PC-9 (cell line): ENCODE measurements at regions not wholly inside any gene's neighbourhood (a gene's known extent, or its start where the extent isn't known, plus 50 kb on each side); places are given as distances from the start of the nearest gene placed in this dataset.

Experiments used
- BruUV-seq: library from RNA; stranded (reverse); fragments of 400-500 nt; replicated peaks from 2 replicates; lab custom pipeline; 2021; lab: Mats Ljungman, UMichigan
- CTCF ChIA-PET: fragments of 300-600 bp; sonication (Branson Sonifier 250); formaldehyde crosslinking; loops from one replicate; lab custom pipeline; 2022; ENCODE audit warnings: antibody characterized with exemption; lab: Charles Lee
- POLR2A ChIA-PET: fragments of 300-600 bp; sonication (Branson Sonifier 250); formaldehyde crosslinking; loops from one replicate; lab custom pipeline; 2022; ENCODE audit warnings: antibody characterized with exemption; ENCODE audit not compliant: unreplicated experiment; lab: Charles Lee
- DNase-seq, 2 experiments: peaks; one replicate each; pipeline versions ENCODE4 v3.0.0 to v3.0.0-alpha.2; 2015 to 2022; ENCODE audit warnings: mixed read lengths in 1 of 2
- H2AFZ ChIP-seq: fragments of 200-600 bp; sonication (generic); 2 replicates; pipeline ENCODE4 v1.8.1; 2017; ENCODE audit warnings: antibody characterized with exemption
- H3F3A ChIP-seq: fragments of 200-600 bp; sonication (generic); 2 replicates; pipeline ENCODE4 v1.8.1; 2017; ENCODE audit warnings: antibody characterized with exemption, mild to moderate bottlenecking, low read depth; ENCODE audit not compliant: insufficient read depth
- H3K27ac ChIP-seq: fragments of 200-600 bp; sonication (generic); 2 replicates; pipeline ENCODE4 v1.6.1; 2016; ENCODE audit warnings: mixed run types
- H3K27me3 ChIP-seq: fragments of 200-600 bp; sonication (generic); 2 replicates; pipeline ENCODE4 v1.6.1; 2016; ENCODE audit warnings: low read depth, mixed run types; ENCODE audit not compliant: insufficient read depth
- H3K36me3 ChIP-seq: fragments of 200-600 bp; sonication (generic); 2 replicates; pipeline ENCODE4 v1.6.1; 2016; ENCODE audit warnings: low read depth, mixed run types
- H3K4me1 ChIP-seq: fragments of 200-600 bp; sonication (generic); replicated peaks from 2 replicates; pipeline ENCODE4 v1.6.1; 2016; ENCODE audit warnings: mixed run types; ENCODE audit not compliant: insufficient read depth
- H3K4me2 ChIP-seq: fragments of 200-600 bp; sonication (generic); 2 replicates; pipeline ENCODE4 v1.6.1; 2017; ENCODE audit warnings: mixed run types
- H3K4me3 ChIP-seq: fragments of 200-600 bp; sonication (generic); 2 replicates; pipeline ENCODE4 v1.6.1; 2016; ENCODE audit warnings: mixed run types
- H3K79me2 ChIP-seq: fragments of 200-600 bp; sonication (generic); 2 replicates; pipeline ENCODE4 v1.6.1; 2017; ENCODE audit warnings: low read depth, mixed run types
- H3K9me2 ChIP-seq: fragments of 200-600 bp; sonication (generic); 2 replicates; pipeline ENCODE4 v1.8.1; 2017; ENCODE audit warnings: mild to moderate bottlenecking; ENCODE audit not compliant: insufficient read depth
- H3K9me3 ChIP-seq: fragments of 200-600 bp; sonication (generic); 2 replicates; pipeline ENCODE4 v1.8.1; 2016; ENCODE audit warnings: low read depth; ENCODE audit not compliant: insufficient read depth
- H4K20me1 ChIP-seq: fragments of 200-600 bp; sonication (generic); 2 replicates; pipeline ENCODE4 v1.8.1; 2017; ENCODE audit not compliant: insufficient read depth
- CTCF ChIP-seq: fragments of 200-600 bp; sonication (generic); conservative IDR thresholded peaks from 2 replicates; pipeline ENCODE4 v1.6.1; 2017; ENCODE audit warnings: mixed run types, antibody characterized with exemption, mild to moderate bottlenecking, moderate library complexity
- EZH2 ChIP-seq: fragments of 200-600 bp; sonication (generic); IDR thresholded peaks from 2 replicates; pipeline ENCODE4 v1.8.0; 2017; ENCODE audit warnings: antibody characterized with exemption, low read depth
- intact Hi-C: fragments of 100-400 bp; cut with micrococcal nuclease; formaldehyde crosslinking; loops from one replicate; pipeline ENCODE4 v1.10.0; 2022; ENCODE audit not compliant: unreplicated experiment

GRCh38 chr10:118107541-118107940 lies 60.8 kb upstream of the RAB11FIP2 start:
- ChIA-PET POLR2A (no interaction called here), CTCF (no interaction called here)
- TF ChIP-seq CTCF (no peak), EZH2 (no peak)
- no peaks in the 10 kb centered on the region for H3K27me3 ChIP-seq
- H3K9me2 ChIP-seq, result no peaks in the 10 kb centered on the region
- no peaks in the 10 kb centered on the region for H3K4me1 ChIP-seq
- no peaks in the 10 kb centered on the region for H4K20me1 ChIP-seq
- no TSS peak for BruUV-seq
- H3K9me3 ChIP-seq, result no peaks in the 10 kb centered on the region
- H3K4me3 ChIP-seq, result no peak overlapping the region
- no peak overlapping the region for H3K27ac ChIP-seq
- H3F3A ChIP-seq, result no peaks in the 10 kb centered on the region
- no peak overlapping the region for H2AFZ ChIP-seq
- no peak overlapping the region for H3K4me2 ChIP-seq
- H3K79me2 ChIP-seq, result no peaks in the 10 kb centered on the region
- intact Hi-C loops, result no loop called here
- DNase-seq, result no peak
- H3K36me3 ChIP-seq, result no peaks in the 10 kb centered on the region

GRCh38 chr10:118107040-118107439 lies 60.3 kb upstream of the RAB11FIP2 start:
- CTCF ChIA-PET, result no interaction called here
- Histone ChIP-seq H3K27ac (no peak overlapping the region), H3K79me2 (no peaks in the 10 kb centered on the region), H3K27me3 (no peaks in the 10 kb centered on the region), H3K4me1 (no peaks in the 10 kb centered on the region), H3K9me2 (no peaks in the 10 kb centered on the region), H3K4me2 (no peak overlapping the region), H2AFZ (no peak overlapping the region), H3K9me3 (no peaks in the 10 kb centered on the region), H4K20me1 (no peaks in the 10 kb centered on the region), H3F3A (no peaks in the 10 kb centered on the region), H3K4me3 (no peak overlapping the region), H3K36me3 (no peaks in the 10 kb centered on the region)
- no peak for DNase-seq
- TF ChIP-seq EZH2 (no peak), CTCF (no peak)
- no TSS peak for BruUV-seq
- intact Hi-C loops, result no loop called here
- POLR2A ChIA-PET, result no interaction called here

GRCh38 chr10:118106426-118106825 lies 59.7 kb upstream of the RAB11FIP2 start:
- Histone ChIP-seq H3F3A (no peaks in the 10 kb centered on the region), H2AFZ (no peak overlapping the region), H3K4me3 (no peak overlapping the region), H3K36me3 (no peaks in the 10 kb centered on the region), H3K27ac (no peak overlapping the region), H3K4me1 (no peaks in the 10 kb centered on the region), H3K9me3 (no peaks in the 10 kb centered on the region), H3K27me3 (no peaks in the 10 kb centered on the region), H3K4me2 (no peak overlapping the region), H4K20me1 (no peaks in the 10 kb centered on the region), H3K9me2 (no peaks in the 10 kb centered on the region), H3K79me2 (no peaks in the 10 kb centered on the region)
- no peak for DNase-seq
- no TSS peak for BruUV-seq
- ChIA-PET POLR2A (no interaction called here), CTCF (no interaction called here)
- intact Hi-C loops, result no loop called here
- 0 out of 2 replicates have a peak, but pooled peaks have one; percentile 32 for TF ChIP-seq CTCF
- no peak for TF ChIP-seq EZH2
